ENCODE measurements at regions not wholly inside any gene's neighbourhood (a gene's known extent, or its start where the extent isn't known, plus 50 kb on each side); places are given as distances from the start of the nearest gene placed in this dataset.

DNA sequence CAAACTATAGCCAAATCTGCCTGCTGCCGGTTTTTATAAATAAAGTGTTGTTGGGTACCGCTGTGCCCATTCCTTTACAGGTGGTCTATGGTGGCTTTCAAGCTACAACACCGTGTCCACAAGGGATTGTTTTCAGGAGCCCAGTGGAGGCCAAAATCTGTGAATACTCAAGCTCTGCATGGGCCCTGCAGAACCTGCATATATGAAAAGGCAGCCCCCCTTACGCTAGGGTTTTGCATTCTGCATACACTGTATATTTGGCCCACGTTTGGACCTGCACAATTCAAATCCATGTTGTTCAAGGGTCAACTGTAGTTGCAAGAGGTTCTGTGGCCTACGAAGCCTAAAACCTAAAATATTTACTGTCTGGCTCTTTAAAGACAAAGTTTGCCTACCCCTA is 122.2 kb upstream of the TLE3 start:
- TF ChIP-seq, protein P1, sequence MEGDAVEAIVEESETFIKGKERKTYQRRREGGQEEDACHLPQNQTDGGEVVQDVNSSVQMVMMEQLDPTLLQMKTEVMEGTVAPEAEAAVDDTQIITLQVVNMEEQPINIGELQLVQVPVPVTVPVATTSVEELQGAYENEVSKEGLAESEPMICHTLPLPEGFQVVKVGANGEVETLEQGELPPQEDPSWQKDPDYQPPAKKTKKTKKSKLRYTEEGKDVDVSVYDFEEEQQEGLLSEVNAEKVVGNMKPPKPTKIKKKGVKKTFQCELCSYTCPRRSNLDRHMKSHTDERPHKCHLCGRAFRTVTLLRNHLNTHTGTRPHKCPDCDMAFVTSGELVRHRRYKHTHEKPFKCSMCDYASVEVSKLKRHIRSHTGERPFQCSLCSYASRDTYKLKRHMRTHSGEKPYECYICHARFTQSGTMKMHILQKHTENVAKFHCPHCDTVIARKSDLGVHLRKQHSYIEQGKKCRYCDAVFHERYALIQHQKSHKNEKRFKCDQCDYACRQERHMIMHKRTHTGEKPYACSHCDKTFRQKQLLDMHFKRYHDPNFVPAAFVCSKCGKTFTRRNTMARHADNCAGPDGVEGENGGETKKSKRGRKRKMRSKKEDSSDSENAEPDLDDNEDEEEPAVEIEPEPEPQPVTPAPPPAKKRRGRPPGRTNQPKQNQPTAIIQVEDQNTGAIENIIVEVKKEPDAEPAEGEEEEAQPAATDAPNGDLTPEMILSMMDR (conservative IDR thresholded peaks at IDR 0.05; ENCODE audit: low read length): no peak
- no peak for TF ChIP-seq EZH2phosphoT487 (IDR thresholded peaks at IDR 0.05; ENCODE audit: borderline replicate concordance, low read depth, low read length)

Measured in OCI-LY7 (cell line).